GM12874 (cell line): ENCODE measurements at regions not wholly inside any gene's neighbourhood (a gene's known extent, or its start where the extent isn't known, plus 50 kb on each side); places are given as distances from the start of the nearest gene placed in this dataset.
A peak's percentile ranks its signal among the peaks of the same experiment; 100 is the strongest.

Source experiments
- TF ChIP-seq, protein P1 (sequence below): IDR thresholded peaks from 2 replicates; pipeline ENCODE4 v1.5.1; 2011; ENCODE audit warnings: low read depth, mild to moderate bottlenecking, control low read depth, low read length, moderate library complexity; ENCODE audit not compliant: insufficient read depth

DNA sequence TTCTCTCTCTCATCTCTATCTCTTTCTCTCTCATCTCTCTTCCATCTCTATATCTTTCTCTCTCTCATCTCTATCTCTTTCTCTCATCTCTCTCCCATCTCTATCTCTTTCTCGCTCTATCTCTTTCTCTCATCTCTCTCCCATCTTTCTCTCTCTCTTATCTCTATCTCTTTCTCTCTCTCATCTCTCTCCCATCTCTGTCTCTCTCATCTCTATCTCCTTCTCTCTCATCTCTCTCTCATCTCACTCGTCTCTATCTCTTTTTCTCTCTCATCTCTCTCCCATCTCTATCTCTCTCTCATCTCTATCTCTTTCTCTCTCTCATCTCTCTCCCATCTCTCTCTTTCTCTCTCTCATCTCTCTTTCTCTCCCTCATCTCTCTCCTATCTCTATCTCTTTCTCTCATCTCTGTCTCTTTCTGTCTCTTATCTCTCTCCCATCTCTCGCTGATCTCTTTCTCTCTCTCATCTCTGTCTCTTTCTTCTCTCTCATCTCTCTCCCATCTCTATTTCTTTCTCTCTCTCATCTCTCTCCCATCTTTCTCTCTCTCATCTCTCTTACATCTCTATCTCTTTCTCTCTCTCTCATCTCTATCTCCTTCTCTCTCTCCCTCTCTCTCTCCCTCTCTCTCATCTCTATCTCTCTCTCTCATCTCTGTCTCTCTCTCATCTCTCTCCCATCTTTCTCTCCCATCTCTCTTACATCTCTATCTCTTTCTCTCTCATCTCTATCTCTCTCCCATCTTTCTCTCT, 388.7 kb downstream of the NPHP4 start:
- TF ChIP-seq, protein P1, sequence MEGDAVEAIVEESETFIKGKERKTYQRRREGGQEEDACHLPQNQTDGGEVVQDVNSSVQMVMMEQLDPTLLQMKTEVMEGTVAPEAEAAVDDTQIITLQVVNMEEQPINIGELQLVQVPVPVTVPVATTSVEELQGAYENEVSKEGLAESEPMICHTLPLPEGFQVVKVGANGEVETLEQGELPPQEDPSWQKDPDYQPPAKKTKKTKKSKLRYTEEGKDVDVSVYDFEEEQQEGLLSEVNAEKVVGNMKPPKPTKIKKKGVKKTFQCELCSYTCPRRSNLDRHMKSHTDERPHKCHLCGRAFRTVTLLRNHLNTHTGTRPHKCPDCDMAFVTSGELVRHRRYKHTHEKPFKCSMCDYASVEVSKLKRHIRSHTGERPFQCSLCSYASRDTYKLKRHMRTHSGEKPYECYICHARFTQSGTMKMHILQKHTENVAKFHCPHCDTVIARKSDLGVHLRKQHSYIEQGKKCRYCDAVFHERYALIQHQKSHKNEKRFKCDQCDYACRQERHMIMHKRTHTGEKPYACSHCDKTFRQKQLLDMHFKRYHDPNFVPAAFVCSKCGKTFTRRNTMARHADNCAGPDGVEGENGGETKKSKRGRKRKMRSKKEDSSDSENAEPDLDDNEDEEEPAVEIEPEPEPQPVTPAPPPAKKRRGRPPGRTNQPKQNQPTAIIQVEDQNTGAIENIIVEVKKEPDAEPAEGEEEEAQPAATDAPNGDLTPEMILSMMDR: no peak

DNA sequence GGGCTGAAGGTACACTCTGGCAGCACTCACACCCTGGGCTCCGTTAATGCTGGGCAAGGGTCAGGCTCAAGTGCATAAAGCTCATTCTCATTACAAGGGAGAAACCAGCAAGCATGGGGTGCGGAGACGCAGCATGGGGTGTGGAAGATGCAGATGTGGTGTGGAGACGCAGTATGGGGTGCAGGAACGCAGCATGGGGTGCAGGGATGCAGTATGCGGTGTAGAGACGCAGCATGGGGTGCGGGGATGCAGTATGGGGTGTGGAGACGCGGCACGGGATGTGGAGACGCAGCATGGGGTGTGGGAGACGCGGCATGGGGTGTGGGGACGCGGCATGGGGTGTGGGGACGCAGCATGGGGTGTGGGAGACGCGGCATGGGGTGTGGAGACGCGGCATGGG, 390.7 kb downstream of the NPHP4 start:
- TF ChIP-seq, protein P1: no peak

DNA sequence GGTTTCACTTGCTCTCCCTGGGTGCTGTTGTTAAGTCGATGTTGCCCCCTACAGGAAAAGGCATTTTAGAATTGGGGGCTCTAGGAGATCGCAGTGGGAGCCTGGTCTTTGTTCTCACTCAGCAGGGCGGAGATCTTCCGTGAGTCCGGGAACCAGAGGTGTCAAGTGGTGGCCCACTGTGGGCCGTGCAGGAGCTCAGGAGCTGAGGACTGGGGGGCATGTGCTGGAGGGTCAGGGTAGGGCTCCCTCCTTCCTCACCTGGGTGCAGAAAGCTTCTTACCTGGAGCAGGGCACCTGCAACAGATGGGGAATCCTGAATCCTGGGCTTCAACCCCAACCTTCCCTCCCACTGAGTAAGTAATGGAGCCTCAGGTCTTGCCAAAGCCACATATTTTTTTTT, 392.7 kb downstream of the NPHP4 start:
- TF ChIP-seq, protein P1: no peak

DNA sequence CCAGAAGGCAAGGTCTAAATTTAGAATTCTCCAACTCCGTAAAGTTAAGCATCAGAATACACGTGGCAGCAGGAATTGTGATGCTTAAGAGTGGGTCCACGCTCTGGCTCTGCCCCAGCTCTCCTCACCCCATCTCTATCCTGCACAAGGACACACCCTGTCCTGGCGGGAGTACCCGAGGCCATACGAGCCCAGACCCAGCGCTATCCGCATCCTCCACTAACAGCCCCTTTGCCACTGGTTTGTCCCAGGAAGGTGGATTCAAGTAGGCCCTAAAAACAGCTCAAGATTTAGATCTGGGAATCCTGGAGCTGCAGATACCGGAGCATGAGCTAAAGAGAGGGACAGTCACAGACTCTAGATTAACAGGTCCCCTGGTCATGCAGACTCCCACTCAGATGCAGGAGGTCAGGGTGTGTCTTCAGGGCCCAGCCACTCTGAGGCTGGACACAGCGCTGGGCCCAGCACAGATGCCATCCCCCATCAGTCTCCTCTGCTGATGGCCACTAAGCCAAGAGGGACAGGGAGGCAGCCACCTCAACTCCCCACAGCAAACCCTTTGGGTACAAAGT, 393.3 kb downstream of the NPHP4 start:
- TF ChIP-seq, protein P1: no peak

DNA sequence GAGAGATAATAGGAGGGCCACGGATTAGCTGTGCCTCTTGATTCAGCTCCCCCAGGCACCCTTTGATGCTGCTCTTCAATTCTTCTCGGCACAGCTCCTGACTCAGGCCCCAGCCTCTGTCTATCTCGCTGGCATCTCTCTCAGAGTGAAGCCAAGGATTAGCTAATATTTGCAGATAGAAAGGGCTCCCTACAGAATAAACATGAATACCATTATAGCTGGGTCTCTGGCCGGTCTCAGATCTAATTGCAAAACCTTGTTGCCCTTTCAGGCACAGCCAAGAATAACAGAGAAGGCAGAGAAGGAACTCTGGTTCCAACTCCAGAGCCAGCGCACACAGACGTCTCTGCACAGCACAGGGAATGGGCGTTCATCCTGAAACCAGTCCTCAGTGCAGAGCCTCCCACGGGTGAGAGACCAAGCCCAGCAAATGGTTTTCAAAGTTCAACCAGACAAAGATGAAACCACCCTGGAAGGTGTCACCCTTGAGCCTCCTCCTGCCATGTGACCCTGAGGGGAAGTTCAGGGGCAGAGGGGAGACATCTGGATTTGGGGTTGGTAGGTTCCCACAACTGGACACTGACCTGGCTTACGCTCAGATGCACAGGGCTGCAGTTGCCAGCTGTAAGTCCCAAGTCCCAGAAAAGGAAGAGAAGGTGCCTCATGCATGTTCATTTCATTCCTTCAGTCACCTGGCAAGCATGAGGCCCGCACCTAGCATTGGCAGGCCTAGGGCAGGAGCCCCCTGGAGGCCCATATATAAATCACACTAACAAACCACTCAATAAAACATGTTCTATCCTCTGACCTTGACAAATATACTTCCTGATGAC, 394.0 kb downstream of the NPHP4 start:
- TF ChIP-seq, protein P1: 0 out of 2 replicates have a peak, but pooled peaks have one; percentile 7

DNA sequence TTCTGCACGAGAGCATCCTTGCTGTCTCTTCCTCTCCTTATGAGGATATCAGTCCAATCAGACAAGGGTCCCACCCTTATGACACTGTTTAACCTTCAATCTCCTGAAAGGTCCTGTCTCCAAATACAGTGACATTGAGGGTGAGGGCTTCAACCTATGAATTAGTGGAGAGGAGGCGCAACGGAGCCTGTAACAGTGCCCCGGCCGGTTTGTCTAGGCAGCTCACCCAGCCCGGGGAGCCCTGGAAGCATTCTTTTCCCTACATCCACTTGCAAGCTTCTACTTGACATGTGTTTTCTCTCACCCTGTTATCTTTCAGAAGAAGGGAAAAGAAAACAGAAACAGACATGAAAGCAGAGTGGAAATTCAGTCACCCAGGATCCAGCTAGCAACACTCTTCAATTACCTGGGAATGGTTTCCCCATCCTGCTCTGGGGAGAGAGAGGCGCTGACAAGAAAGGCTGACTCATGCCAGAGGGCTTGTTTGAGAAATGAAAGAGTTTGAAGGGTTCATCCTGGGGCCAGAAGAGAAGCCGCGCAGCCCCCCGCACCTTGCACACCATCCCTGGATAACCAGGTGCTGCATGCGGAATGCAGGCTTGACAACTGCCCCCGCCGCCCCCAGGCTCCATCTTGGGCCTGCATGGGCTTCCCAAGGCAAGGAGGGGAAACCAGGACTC, 394.9 kb downstream of the NPHP4 start:
- TF ChIP-seq, protein P1: no peak

DNA sequence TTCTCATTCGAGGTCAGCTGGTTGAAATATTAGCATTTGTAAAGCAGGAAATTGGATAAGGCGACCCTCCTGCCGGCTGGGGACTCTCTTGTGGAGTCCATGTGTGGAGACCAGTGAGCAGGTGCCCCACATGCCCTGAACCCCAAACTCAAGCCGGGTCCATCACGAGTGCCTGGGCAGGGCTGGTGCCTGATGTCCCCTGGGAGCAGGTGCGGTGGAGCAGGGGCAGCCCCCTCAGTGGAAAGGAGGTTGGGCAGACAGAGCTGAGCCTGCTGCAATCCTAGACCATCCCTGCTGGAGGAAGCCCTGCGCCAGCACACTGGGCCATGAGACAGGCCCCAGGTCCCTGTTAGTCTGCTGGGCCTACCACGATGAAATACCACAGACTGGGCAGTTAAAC, 395.6 kb downstream of the NPHP4 start:
- TF ChIP-seq, protein P1: no peak
